Liver (tissue), 3 donors: ENCODE measurements at regions not wholly inside any gene's neighbourhood (a gene's known extent, or its start where the extent isn't known, plus 50 kb on each side); places are given as distances from the start of the nearest gene placed in this dataset.

ENCODE experiments used
- ATF3 ChIP-seq: IDR thresholded peaks from 2 replicates; pipeline ENCODE4 v1.6.1; 2016; ENCODE audit warnings: antibody characterized with exemption
- CTCF ChIP-seq: fragments of 150-350 bp; IDR thresholded peaks from 2 replicates; pipeline ENCODE4 v1.5.1; 2017; ENCODE audit warnings: improper control_type of control experiment, low read depth, low read length; ENCODE audit not compliant: missing input control
- EGR1 ChIP-seq, 2 donors: IDR thresholded peaks; 2 replicates each; pipeline ENCODE4 v1.6.1; 2016 to 2018; ENCODE audit warnings: antibody characterized with exemption in 2 of 2, low read depth in 2 of 2
- GABPA ChIP-seq, 2 donors: IDR thresholded peaks in 1 of 2; conservative IDR thresholded peaks in 1 of 2; 2 replicates each; pipeline ENCODE4 v1.6.1; 2016; ENCODE audit warnings: antibody characterized with exemption in 2 of 2, mild to moderate bottlenecking in 1 of 2, moderate library complexity in 1 of 2
- HNF4A ChIP-seq, 2 donors: conservative IDR thresholded peaks; 2 replicates each; pipeline ENCODE4 v1.6.1; 2016; ENCODE audit warnings: antibody characterized with exemption in 2 of 2, mild to moderate bottlenecking in 2 of 2
- JUND ChIP-seq, 2 donors: IDR thresholded peaks; 2 replicates each; pipeline ENCODE4 v1.6.1; 2016; ENCODE audit warnings: antibody characterized with exemption in 2 of 2
- MAX ChIP-seq: IDR thresholded peaks from 2 replicates; pipeline ENCODE4 v1.6.1; 2016; ENCODE audit warnings: antibody characterized with exemption
- NR2F2 ChIP-seq: IDR thresholded peaks from 2 replicates; pipeline ENCODE4 v1.6.1; 2016; ENCODE audit warnings: antibody characterized with exemption
- RAD21 ChIP-seq, 2 donors: IDR thresholded peaks; 2 replicates each; pipeline ENCODE4 v1.6.1; 2016; ENCODE audit warnings: antibody characterized with exemption in 2 of 2, mild to moderate bottlenecking in 2 of 2
- REST ChIP-seq: IDR thresholded peaks from 2 replicates; pipeline ENCODE4 v1.6.1; 2016; ENCODE audit warnings: antibody characterized with exemption, mild to moderate bottlenecking
- SP1 ChIP-seq: IDR thresholded peaks from 2 replicates; pipeline ENCODE4 v1.6.1; 2018; ENCODE audit warnings: antibody characterized with exemption, mild to moderate bottlenecking
- TAF1 ChIP-seq: conservative IDR thresholded peaks from 2 replicates; pipeline ENCODE4 v1.6.1; 2016; ENCODE audit warnings: antibody characterized with exemption, mild to moderate bottlenecking
- YY1 ChIP-seq: IDR thresholded peaks from 2 replicates; pipeline ENCODE4 v1.6.1; 2016; ENCODE audit warnings: antibody characterized with exemption, mild to moderate bottlenecking
- ZBTB33 ChIP-seq: IDR thresholded peaks from 2 replicates; pipeline ENCODE4 v1.6.1; 2016; ENCODE audit warnings: antibody characterized with exemption
- donor health status: healthy.
- donor health status: healthy.

- TF ChIP-seq CTCF: no peak
- TF ChIP-seq MAX: no peak
- no peak for TF ChIP-seq RAD21 (IDR thresholded peaks at IDR 0.05)
- TF ChIP-seq TAF1: no peak
- no peak for TF ChIP-seq NR2F2
- TF ChIP-seq SP1: no peak
- TF ChIP-seq REST: no peak
- TF ChIP-seq ATF3: no peak
- no peak for TF ChIP-seq ZBTB33
- TF ChIP-seq GABPA (IDR thresholded peaks at IDR 0.05 in 1 of 2, conservative IDR thresholded peaks at IDR 0.05 in 1 of 2): no peak
- TF ChIP-seq YY1: no peak
- no peak for TF ChIP-seq JUND (IDR thresholded peaks at IDR 0.05)
- no peak for TF ChIP-seq EGR1 (IDR thresholded peaks at IDR 0.05; ENCODE audit: low read depth in 2 of 2)
- TF ChIP-seq HNF4A (conservative IDR thresholded peaks at IDR 0.05): no peak
These were observed 220.1 kb downstream of the TUBA3C start for GRCh38 chr13:18961383-18962117.
